ENCODE measurements at regions not wholly inside any gene's neighbourhood (a gene's known extent, or its start where the extent isn't known, plus 50 kb on each side); places are given as distances from the start of the nearest gene placed in this dataset.

DNA sequence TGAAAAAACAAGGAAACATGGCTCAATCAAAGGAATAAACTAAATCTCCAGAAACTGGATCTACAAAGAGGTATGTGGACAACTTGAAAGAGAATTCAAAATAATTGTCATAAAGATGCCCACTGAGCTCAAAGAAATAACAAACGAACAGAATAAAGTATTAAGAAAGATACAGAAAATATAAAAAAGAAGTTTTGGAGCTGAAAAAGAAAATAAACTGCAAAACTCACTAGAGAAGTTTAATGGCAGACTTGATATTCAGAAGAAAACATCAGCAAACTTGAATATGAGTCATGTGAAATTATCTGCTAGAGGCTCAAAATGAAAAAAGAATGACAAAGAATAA is 208.1 kb upstream of the SAMSN1 start:
- TF ChIP-seq, protein P1, sequence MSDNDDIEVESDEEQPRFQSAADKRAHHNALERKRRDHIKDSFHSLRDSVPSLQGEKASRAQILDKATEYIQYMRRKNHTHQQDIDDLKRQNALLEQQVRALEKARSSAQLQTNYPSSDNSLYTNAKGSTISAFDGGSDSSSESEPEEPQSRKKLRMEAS (IDR thresholded peaks at IDR 0.05; ENCODE audit: low read depth, low read length): no peak
- TF ChIP-seq, protein P2, sequence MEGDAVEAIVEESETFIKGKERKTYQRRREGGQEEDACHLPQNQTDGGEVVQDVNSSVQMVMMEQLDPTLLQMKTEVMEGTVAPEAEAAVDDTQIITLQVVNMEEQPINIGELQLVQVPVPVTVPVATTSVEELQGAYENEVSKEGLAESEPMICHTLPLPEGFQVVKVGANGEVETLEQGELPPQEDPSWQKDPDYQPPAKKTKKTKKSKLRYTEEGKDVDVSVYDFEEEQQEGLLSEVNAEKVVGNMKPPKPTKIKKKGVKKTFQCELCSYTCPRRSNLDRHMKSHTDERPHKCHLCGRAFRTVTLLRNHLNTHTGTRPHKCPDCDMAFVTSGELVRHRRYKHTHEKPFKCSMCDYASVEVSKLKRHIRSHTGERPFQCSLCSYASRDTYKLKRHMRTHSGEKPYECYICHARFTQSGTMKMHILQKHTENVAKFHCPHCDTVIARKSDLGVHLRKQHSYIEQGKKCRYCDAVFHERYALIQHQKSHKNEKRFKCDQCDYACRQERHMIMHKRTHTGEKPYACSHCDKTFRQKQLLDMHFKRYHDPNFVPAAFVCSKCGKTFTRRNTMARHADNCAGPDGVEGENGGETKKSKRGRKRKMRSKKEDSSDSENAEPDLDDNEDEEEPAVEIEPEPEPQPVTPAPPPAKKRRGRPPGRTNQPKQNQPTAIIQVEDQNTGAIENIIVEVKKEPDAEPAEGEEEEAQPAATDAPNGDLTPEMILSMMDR (IDR thresholded peaks at IDR 0.05; ENCODE audit: low read depth, low read length): no peak
